DND-41 (cell line): ENCODE measurements at regions not wholly inside any gene's neighbourhood (a gene's known extent, or its start where the extent isn't known, plus 50 kb on each side); places are given as distances from the start of the nearest gene placed in this dataset.

ENCODE experiments used
- CTCF ChIP-seq: IDR thresholded peaks from 2 replicates; pipeline ENCODE4 v1.5.1; 2012; ENCODE audit warnings: borderline replicate concordance, low read length, moderate library complexity, mild to moderate bottlenecking; ENCODE audit not compliant: poor library complexity, severe bottlenecking; ENCODE audit errors: extremely low read depth
- EZH2 ChIP-seq: IDR thresholded peaks from 3 replicates; pipeline ENCODE4 v1.6.1; 2012; ENCODE audit warnings: borderline replicate concordance, low read depth, mild to moderate bottlenecking, moderate library complexity, low read length, inconsistent platforms; ENCODE audit not compliant: severe bottlenecking

- TF ChIP-seq EZH2 (no peak), CTCF (no peak)
Observed at GRCh38 chr10:108031505-108031904, 867.0 kb upstream of the SORCS1 start.
